ENCODE measurements at regions not wholly inside any gene's neighbourhood (a gene's known extent, or its start where the extent isn't known, plus 50 kb on each side); places are given as distances from the start of the nearest gene placed in this dataset.
"Not testable (repeated sequence)": the region's sequence is repeated elsewhere in the genome, so short reads cannot be mapped to it uniquely, and the experiment has no call there.

DNA sequence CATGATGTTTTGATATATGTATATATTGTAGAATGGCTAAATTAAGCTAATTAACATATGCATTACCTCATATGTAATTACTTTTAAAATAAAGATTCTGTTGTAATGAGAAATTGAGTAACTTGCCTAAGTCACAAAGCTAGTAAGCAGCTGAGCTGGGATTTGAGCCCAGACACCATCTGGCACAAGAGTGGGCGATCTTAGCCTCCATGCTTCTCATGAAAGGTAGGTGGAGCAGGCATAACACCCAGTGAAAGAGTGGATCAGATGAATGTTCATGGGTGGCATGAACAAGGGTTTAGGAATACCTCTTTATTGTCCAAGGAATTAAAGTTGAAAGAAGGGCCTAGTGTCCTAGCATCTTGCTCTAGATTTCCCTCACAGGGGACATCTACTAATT is 365.4 kb downstream of the TFAP2B start:
- DNase-seq (ENCODE audit: low read depth), result no peak
- no peak overlapping the region for H3K4me3 ChIP-seq (ENCODE audit: low read depth, low read length)

- DNase-seq (ENCODE audit: low read depth); H3K4me3 ChIP-seq (ENCODE audit: low read depth, low read length): not testable (repeated sequence)
Measured at GRCh38 chr6:51193163-51193562, 374.5 kb downstream of the TFAP2B start.

GRCh38 chr6:51199105-51199552 is 380.5 kb downstream of the TFAP2B start:
- no peak overlapping the region for H3K4me3 ChIP-seq (ENCODE audit: low read depth, low read length)
- no peak for DNase-seq (ENCODE audit: low read depth)

GRCh38 chr6:51199733-51200260 is 381.1 kb downstream of the TFAP2B start:
- no peak overlapping the region for H3K4me3 ChIP-seq (ENCODE audit: low read depth, low read length)
- DNase-seq (ENCODE audit: low read depth), result no peak

DNA sequence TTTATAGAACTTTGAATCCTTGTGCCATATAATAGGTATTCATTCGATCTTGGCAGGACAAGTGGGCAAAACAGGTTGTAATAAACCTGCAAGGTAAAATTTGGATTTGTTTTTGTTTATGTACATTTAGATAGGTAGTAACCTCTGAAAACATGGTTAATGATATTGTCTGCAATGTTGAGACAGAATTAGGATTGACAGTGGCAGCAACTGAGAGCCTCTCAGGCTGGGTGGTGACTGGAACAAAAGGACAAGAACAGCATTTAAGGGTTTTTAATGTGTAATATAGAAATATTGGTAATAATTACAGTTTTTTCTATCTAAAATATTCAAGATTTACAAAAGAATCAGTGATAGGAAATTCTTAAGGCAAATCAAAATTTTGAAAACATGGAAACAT is 382.0 kb downstream of the TFAP2B start:
- no peak for DNase-seq (ENCODE audit: low read depth)
- no peak overlapping the region for H3K4me3 ChIP-seq (ENCODE audit: low read depth, low read length)

- not testable (repeated sequence) for DNase-seq (ENCODE audit: low read depth); H3K4me3 ChIP-seq (ENCODE audit: low read depth, low read length)
Measured at GRCh38 chr6:51202653-51203052, 384.0 kb downstream of the TFAP2B start.

DNA sequence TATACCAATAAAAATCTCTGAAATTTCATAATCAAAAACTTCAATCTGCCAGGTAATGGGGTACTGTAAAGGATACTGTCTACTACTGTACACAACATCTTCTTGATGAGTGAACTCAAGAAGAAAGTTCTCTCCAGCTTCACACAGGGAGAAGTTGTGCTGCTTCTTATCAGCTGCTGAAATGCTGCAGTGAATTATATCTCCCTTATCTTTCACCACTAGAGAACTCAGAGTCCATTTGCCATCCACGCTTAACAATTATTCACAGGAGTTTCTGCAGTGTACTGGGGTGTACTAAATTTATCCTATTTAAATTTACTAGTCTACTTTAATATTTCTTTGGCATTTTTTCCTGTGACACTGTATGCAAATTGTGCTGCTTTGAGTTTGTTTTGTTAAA is 384.8 kb downstream of the TFAP2B start:
- no peak for DNase-seq (ENCODE audit: low read depth)
- no peak overlapping the region for H3K4me3 ChIP-seq (ENCODE audit: low read depth, low read length)

GRCh38 chr6:51206686-51207085 is 388.0 kb downstream of the TFAP2B start:
- not testable (repeated sequence) for DNase-seq (ENCODE audit: low read depth); H3K4me3 ChIP-seq (ENCODE audit: low read depth, low read length)

DNA sequence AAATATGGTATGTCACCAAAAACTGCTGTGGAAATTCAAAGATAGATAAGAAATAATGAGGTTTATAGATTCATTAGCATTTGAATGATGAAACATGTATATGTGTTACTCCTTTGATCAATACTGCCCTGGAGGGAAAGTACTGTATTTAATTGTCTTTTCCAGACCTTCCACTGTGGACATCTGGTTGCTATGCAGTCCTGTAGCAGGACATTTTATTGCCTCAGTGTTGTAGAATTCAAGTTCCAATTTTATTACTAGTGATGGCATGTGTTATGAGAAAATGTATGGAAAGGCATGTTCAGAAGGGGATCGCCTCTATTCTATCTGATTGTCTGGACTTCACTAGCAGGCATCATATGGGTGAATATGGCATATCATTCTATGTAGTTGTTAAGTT is 391.0 kb downstream of the TFAP2B start:
- no peak for DNase-seq (ENCODE audit: low read depth)

DNA sequence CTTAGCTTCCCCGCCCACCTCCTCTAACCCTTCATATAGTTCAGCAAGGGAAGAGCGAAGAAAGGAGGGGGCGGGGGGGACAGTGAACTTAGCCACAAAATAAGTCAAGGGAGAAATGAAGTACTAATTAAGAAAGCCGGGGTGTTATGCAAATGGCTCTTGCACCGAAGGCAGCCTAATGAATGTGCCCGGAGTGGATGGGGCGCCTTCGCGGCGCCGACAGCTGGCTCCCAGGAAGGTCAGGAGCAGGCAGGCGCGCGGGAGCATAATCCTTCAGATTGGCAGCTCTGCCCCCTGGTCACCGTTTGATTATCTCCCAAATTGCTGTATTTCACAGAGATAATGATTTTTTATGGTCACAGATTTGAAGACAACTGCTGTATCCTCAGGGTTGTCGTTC is 395.1 kb downstream of the TFAP2B start:
- H3K4me3 ChIP-seq (ENCODE audit: low read depth, low read length), result no peak overlapping the region
- DNase-seq (ENCODE audit: low read depth), result no peak

More for the DNA sequence above, 391.0 kb downstream of the TFAP2B start:
- H3K4me3 ChIP-seq (ENCODE audit: low read depth, low read length), result no peak overlapping the region

GRCh38 chr6:51214442-51214841 is 395.8 kb downstream of the TFAP2B start:
- H3K4me3 ChIP-seq (ENCODE audit: low read depth, low read length), result no peak overlapping the region
- no peak for DNase-seq (ENCODE audit: low read depth)

DNA sequence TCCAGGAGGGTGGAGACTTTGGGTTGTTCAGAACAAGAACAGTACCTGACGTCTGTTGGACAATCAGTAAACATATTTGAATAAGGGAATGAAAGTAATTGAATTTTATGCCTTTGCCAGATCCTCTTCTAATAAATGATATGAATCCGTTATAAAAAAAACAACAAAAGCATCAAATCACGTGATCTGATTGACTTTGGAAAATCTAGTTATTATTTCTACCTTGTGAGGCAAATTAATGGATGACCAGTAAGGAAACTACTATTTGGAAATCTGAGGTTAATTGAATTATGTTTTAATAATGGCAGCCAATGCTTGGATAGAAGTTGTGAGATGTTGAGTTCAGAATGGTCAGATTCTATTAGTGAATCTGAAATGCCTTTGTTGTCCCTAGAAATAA is 399.5 kb downstream of the TFAP2B start:
- H3K4me3 ChIP-seq (ENCODE audit: low read depth, low read length), result no peak overlapping the region
- DNase-seq (ENCODE audit: low read depth), result no peak

GRCh38 chr6:51224580-51225240 is 406.0 kb downstream of the TFAP2B start:
- H3K4me3 ChIP-seq (ENCODE audit: low read depth, low read length); DNase-seq (ENCODE audit: low read depth): not testable (repeated sequence)

DNA sequence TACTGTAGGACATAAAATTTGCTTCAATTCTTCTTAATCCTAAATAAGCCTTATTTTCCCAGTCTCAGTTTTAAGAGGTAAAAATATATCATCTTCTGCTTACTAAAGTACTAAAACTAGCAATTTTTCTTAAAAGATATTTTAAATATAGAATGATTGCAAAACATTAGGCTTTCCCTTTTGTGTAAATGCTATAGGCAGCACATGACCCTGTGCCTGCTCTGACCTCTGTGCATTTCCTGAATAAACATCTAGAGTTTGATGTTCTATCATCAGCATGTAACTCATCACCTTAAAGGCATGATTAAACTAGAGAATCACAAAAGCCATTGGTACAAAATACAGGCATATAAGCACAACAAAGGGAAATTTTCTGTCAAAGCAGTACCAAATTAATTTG is 422.7 kb downstream of the TFAP2B start:
- H3K4me3 ChIP-seq (ENCODE audit: low read depth, low read length), result no peak overlapping the region
- no peak for DNase-seq (ENCODE audit: low read depth)

- no peak for DNase-seq (ENCODE audit: low read depth)
- H3K4me3 ChIP-seq (ENCODE audit: low read depth, low read length), result no peak overlapping the region
Measured at GRCh38 chr6:51249798-51250197, 431.1 kb downstream of the TFAP2B start.

GRCh38 chr6:51250317-51250716 is 431.6 kb downstream of the TFAP2B start:
- no peak overlapping the region for H3K4me3 ChIP-seq (ENCODE audit: low read depth, low read length)
- no peak for DNase-seq (ENCODE audit: low read depth)

- no peak for DNase-seq (ENCODE audit: low read depth)
- no peak overlapping the region for H3K4me3 ChIP-seq (ENCODE audit: low read depth, low read length)
Measured at GRCh38 chr6:51257938-51258337, 439.3 kb downstream of the TFAP2B start.

- H3K4me3 ChIP-seq (ENCODE audit: low read depth, low read length), result no peak overlapping the region
- no peak for DNase-seq (ENCODE audit: low read depth)
Measured at GRCh38 chr6:51260003-51260402, 441.3 kb downstream of the TFAP2B start.

- no peak overlapping the region for H3K4me3 ChIP-seq (ENCODE audit: low read depth, low read length)
Measured at GRCh38 chr6:51261691-51262090, 443.0 kb downstream of the TFAP2B start.

DNA sequence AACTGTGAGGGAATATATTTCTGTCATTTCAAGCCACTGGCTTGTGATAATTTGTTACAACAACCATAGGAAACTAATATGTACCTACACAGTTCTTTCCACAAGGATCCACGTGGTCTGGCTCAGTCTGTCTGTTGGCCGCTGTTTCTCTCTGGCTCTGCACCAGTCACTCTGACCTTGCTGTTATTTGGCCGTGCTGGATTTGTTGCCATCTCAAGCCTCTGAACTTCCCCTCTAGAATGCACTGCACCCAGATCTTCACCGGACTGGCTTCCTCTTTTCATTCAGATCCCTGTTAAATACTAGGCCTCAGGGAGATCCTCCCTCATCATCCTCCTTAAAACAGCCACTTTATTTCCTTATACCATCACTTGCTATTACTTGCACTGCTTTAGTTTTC is 446.8 kb downstream of the TFAP2B start:
- DNase-seq (ENCODE audit: low read depth), result no peak
- H3K4me3 ChIP-seq (ENCODE audit: low read depth, low read length), result no peak overlapping the region

More at GRCh38 chr6:51261691-51262090, 443.0 kb downstream of the TFAP2B start:
- DNase-seq (ENCODE audit: low read depth), result no peak

DNA sequence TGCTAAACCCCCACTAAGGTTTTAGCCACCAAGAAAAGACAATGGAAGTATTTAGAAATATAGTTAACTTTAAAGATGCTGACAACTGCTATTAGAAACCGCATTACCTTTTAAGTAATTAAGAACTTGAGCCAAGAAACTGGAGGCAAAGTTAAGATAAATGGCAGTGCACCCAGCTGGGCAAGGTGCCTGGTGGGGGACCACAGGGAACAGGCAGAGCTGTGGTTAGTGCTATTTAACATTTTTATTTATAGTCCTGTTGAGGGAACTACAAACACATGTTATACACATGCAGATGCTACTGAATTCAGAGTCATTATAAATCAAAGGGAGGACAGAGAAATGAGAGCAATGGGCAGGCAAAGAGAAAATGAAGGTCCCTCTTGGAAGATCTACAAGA is 447.9 kb downstream of the TFAP2B start:
- H3K4me3 ChIP-seq (ENCODE audit: low read depth, low read length), result no peak overlapping the region
- no peak for DNase-seq (ENCODE audit: low read depth)

All from skeletal muscle cell (primary cell).